Right lobe of liver (tissue), 4 donors: ENCODE measurements at regions not wholly inside any gene's neighbourhood (a gene's known extent, or its start where the extent isn't known, plus 50 kb on each side); places are given as distances from the start of the nearest gene placed in this dataset.

Source experiments
- POLR2A ChIP-seq: fragments of 450-650 bp; IDR thresholded peaks from one replicate; pipeline ENCODE4 v1.6.1; 2017; ENCODE audit warnings: antibody characterized with exemption, mild to moderate bottlenecking
- TF ChIP-seq, protein P1 (sequence below), 4 donors: fragments of 200-600 bp in 3 of 4; fragments of 450-650 bp in 1 of 4; IDR thresholded peaks; one replicate each; pipeline versions ENCODE4 v1.5.1 to v1.8.0; 2016 to 2022; ENCODE audit warnings: antibody characterized with exemption in 4 of 4, mild to moderate bottlenecking in 2 of 4
- donor health status: DM: no; HTN: no; CAD: no.
- donor health status: DM: no; HTN: no; CAD: no.
- donor health status: DM: no; HTN: yes; CAD: no.

DNA sequence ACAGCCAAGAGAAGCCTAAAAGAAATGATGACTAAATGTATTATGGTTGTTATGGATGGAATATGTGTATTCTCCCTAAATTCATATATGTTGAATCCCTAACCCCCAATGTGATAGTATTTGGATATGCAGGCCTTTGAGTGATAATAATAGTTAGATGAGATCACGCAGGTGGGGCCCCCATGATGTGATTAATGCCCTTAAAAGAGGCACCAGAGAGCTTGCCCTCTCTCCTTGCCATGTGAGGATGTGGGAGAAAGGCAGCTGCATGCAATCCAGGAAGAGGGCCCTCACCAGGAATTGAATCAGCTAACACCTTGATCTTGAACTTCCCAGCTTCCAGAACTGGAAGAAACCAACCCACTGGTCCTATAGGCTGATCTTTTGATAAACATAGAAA, 190.6 kb upstream of the TCF21 start:
- TF ChIP-seq, protein P1, sequence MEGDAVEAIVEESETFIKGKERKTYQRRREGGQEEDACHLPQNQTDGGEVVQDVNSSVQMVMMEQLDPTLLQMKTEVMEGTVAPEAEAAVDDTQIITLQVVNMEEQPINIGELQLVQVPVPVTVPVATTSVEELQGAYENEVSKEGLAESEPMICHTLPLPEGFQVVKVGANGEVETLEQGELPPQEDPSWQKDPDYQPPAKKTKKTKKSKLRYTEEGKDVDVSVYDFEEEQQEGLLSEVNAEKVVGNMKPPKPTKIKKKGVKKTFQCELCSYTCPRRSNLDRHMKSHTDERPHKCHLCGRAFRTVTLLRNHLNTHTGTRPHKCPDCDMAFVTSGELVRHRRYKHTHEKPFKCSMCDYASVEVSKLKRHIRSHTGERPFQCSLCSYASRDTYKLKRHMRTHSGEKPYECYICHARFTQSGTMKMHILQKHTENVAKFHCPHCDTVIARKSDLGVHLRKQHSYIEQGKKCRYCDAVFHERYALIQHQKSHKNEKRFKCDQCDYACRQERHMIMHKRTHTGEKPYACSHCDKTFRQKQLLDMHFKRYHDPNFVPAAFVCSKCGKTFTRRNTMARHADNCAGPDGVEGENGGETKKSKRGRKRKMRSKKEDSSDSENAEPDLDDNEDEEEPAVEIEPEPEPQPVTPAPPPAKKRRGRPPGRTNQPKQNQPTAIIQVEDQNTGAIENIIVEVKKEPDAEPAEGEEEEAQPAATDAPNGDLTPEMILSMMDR (IDR thresholded peaks at IDR 0.05) = no peak
- no peak for TF ChIP-seq POLR2A
